ENCODE measurements at regions not wholly inside any gene's neighbourhood (a gene's known extent, or its start where the extent isn't known, plus 50 kb on each side); places are given as distances from the start of the nearest gene placed in this dataset.

DNA sequence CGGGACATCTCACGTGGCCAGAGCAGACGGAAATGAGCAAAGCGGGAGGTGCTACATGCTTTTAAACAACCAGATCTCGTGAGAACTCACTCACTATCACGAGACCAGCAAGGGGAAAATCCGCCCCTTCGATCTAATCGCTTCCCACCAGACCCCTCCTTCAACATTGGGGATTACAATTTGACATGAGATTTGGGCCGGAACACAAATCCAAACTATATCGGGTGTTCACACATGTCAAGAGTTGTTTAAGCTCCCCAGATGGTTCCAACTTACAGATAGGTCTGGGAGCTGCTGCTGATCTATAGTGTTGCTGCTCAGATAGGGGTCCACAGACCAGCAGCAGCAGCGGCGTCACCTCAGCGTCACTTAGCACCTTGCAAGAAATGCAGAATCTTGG lies 194.9 kb downstream of the GPAM start:
- Mint-ChIP-seq H3K36me3 (ENCODE audit: insufficient read depth in 1 of 3, low read depth in 3 of 3) (no peaks in the 10 kb centered on the region; a peak in 1 of 7 replicates), H3K4me1 (no peaks in the 10 kb centered on the region), H3K27me3 (ENCODE audit: low read depth) (peaks cover 2% of the 10 kb centered on the region), H3K9me3 (no peaks in the 10 kb centered on the region; a peak in 1 of 5 replicates), H3K27ac (no peak overlapping the region), H3K4me3 (no peak overlapping the region)
- Histone ChIP-seq H3K23ac (ENCODE audit: insufficient read length, low read depth, low read length) (no peak overlapping the region), H3K79me2 (ENCODE audit: insufficient read depth, low read length) (no peaks in the 10 kb centered on the region), H3K4me1 (ENCODE audit: insufficient read depth, low read length) (0 out of 2 replicates have a peak, but pooled peaks cover 3% of the 10 kb centered on the region), H2AFZ (ENCODE audit: low read length) (no peak overlapping the region), H2BK12ac (ENCODE audit: insufficient read length, low read depth, low read length) (no peak overlapping the region), H2AK5ac (ENCODE audit: insufficient read length, low read length) (no peak overlapping the region), H3T11ph (ENCODE audit: low read length) (no peak overlapping the region), H2BK20ac (ENCODE audit: low read depth, low read length, poor library complexity, severe bottlenecking) (no peak overlapping the region), H3K56ac (ENCODE audit: insufficient read length, low read depth, low read length) (no peak overlapping the region), H3K9me3 (ENCODE audit: control insufficient read depth, low read depth, low read length) (no peaks in the 10 kb centered on the region), H2BK120ac (ENCODE audit: low read depth, low read length, poor library complexity, severe bottlenecking) (no peak overlapping the region), H4K20me1 (ENCODE audit: control insufficient read depth, insufficient read depth, insufficient read length) (no peaks in the 10 kb centered on the region), H3K18ac (ENCODE audit: insufficient read length, low read depth, low read length) (no peak overlapping the region), H3K79me1 (ENCODE audit: insufficient read depth, low read depth, low read length, poor library complexity, severe bottlenecking) (no peaks in the 10 kb centered on the region), H3K4me2 (ENCODE audit: insufficient read depth, insufficient read length, low read length) (no peak overlapping the region), H3K27me3 (ENCODE audit: insufficient read depth, low read length) (no peaks in the 10 kb centered on the region), H2BK15ac (ENCODE audit: low read depth, low read length) (no peak overlapping the region), H3K14ac (ENCODE audit: insufficient read depth, low read length) (no peak overlapping the region), H3K27ac (ENCODE audit: insufficient read length, low read depth, low read length) (no peak overlapping the region), H3K9ac (ENCODE audit: extremely low read depth, insufficient read length, low read length) (no peak overlapping the region), H2BK5ac (ENCODE audit: insufficient read length, low read length) (no peak overlapping the region), H4K5ac (ENCODE audit: insufficient read length, low read depth, low read length) (no peak overlapping the region), H3K4ac (ENCODE audit: low read depth, low read length) (no peak overlapping the region), H3K23me2 (ENCODE audit: insufficient read length, low read depth, low read length, poor library complexity, severe bottlenecking) (no peaks in the 10 kb centered on the region), H4K8ac (replicated peaks; ENCODE audit: insufficient read length, low read depth, low read length) (no peak overlapping the region), H4K91ac (ENCODE audit: insufficient read length, low read depth, low read length) (no peak overlapping the region)
- no CpG with 5 or more reads among the region's 14 CpGs for WGBS (ENCODE audit: extremely low coverage, insufficient read length, low lambda C conversion rate)
- TF ChIP-seq CTCF (conservative IDR thresholded peaks at IDR 0.05), result no peak
- no peak for DNase-seq
